SK-N-SH (cell line): ENCODE measurements at regions not wholly inside any gene's neighbourhood (a gene's known extent, or its start where the extent isn't known, plus 50 kb on each side); places are given as distances from the start of the nearest gene placed in this dataset.

ENCODE experiments used
- CTCF ChIA-PET: fragments of 300-600, 350-600 bp; formaldehyde crosslinking; extraction: SDS; loops from one replicate; lab custom pipeline; 2021; lab: Yijun Ruan, JAX
- POLR2A ChIA-PET: fragments of 350-600 bp; sonication (Branson Sonifier 250); formaldehyde crosslinking; extraction: SDS; loops from one replicate; lab custom pipeline; 2020; ENCODE audit warnings: antibody characterized with exemption, inconsistent platforms; lab: Yijun Ruan, JAX
- DNase-seq: peaks from one replicate; pipeline ENCODE4 v3.0.0; 2012
- H2AFZ ChIP-seq: fragments of 200-600 bp; sonication (generic); 2 replicates; pipeline ENCODE4 v1.8.1; 2016; ENCODE audit warnings: antibody characterized with exemption, mild to moderate bottlenecking, low read depth
- H3F3A ChIP-seq: fragments of 200-600 bp; sonication (generic); replicated peaks from 2 replicates; pipeline ENCODE3; 2016; ENCODE audit warnings: antibody characterized with exemption, mild to moderate bottlenecking; ENCODE audit not compliant: insufficient read depth
- H3K27ac ChIP-seq, 2 experiments: fragments of 200-500 bp in 1 of 2; fragments of 200-600 bp in 1 of 2; sonication (Bioruptor generic) in 1 of 2; sonication (generic), shearing (Covaris generic) in 1 of 2; 2 replicates each; pipeline versions ENCODE4 v1.5.1 to v1.6.1; 2014 to 2016; ENCODE audit warnings: low read depth in 2 of 2, inconsistent platforms in 1 of 2, low read length in 1 of 2, mild to moderate bottlenecking in 1 of 2, mixed read lengths in 1 of 2
- H3K27me3 ChIP-seq: fragments of 200-600 bp; sonication (generic), shearing (Covaris generic); 2 replicates; pipeline ENCODE4 v1.6.1; 2016; ENCODE audit warnings: mixed run types; ENCODE audit not compliant: insufficient read depth
- H3K36me3 ChIP-seq, 2 experiments: fragments of 200-500 bp in 1 of 2; fragments of 200-600 bp in 1 of 2; sonication (Bioruptor generic) in 1 of 2; sonication (generic) in 1 of 2; replicated peaks in 1 of 2; 2 replicates each; pipeline versions ENCODE3 to v1.5.1; 2014 to 2016; ENCODE audit warnings: low read length in 1 of 2, mild to moderate bottlenecking in 1 of 2; ENCODE audit not compliant: insufficient read depth in 2 of 2, control insufficient read depth in 1 of 2
- H3K4me1 ChIP-seq, 2 experiments: fragments of 200-500 bp in 1 of 2; fragments of 200-600 bp in 1 of 2; sonication (Bioruptor generic) in 1 of 2; sonication (generic), shearing (Covaris generic) in 1 of 2; 2 replicates each; pipeline versions ENCODE4 v1.5.1 to v1.6.1; 2014 to 2016; ENCODE audit warnings: low read depth in 1 of 2, low read length in 1 of 2, mixed run types in 1 of 2; ENCODE audit not compliant: insufficient read depth in 2 of 2, control insufficient read depth in 1 of 2
- H3K4me2 ChIP-seq: fragments of 200-600 bp; sonication (generic), shearing (Covaris generic); 2 replicates; pipeline ENCODE4 v1.6.1; 2017; ENCODE audit warnings: mixed run types
- H3K4me3 ChIP-seq, 2 experiments: fragments of 200-500 bp in 1 of 2; fragments of 200-600 bp in 1 of 2; sonication (Bioruptor generic) in 1 of 2; sonication (generic), shearing (Covaris generic) in 1 of 2; 2 replicates each; pipeline versions ENCODE4 v1.5.1 to v1.8.1; 2014 to 2016; ENCODE audit warnings: low read depth in 2 of 2, inconsistent platforms in 1 of 2, low read length in 1 of 2, mild to moderate bottlenecking in 1 of 2, mixed read lengths in 1 of 2, moderate library complexity in 1 of 2
- H3K79me2 ChIP-seq: fragments of 200-600 bp; sonication (generic); 2 replicates; pipeline ENCODE4 v1.8.1; 2017; ENCODE audit warnings: mild to moderate bottlenecking; ENCODE audit not compliant: insufficient read depth
- H3K9ac ChIP-seq: fragments of 200-600 bp; sonication (generic); 2 replicates; pipeline ENCODE4 v1.6.1; 2017; ENCODE audit warnings: mixed run types
- H3K9me2 ChIP-seq: fragments of 200-600 bp; sonication (generic); 2 replicates; pipeline ENCODE4 v1.6.1; 2017; ENCODE audit warnings: mixed run types
- H3K9me3 ChIP-seq: fragments of 200-600 bp; sonication (generic); 2 replicates; pipeline ENCODE4 v1.6.1; 2017; ENCODE audit warnings: mixed run types, mild to moderate bottlenecking, moderate library complexity
- H4K20me1 ChIP-seq: fragments of 200-600 bp; sonication (generic); 2 replicates; pipeline ENCODE4 v1.6.1; 2017; ENCODE audit warnings: mild to moderate bottlenecking, mixed run types; ENCODE audit not compliant: insufficient read depth
- CHD2 ChIP-seq: fragments of 150-350 bp; IDR thresholded peaks from 2 replicates; pipeline ENCODE4 v1.6.1; 2018; ENCODE audit warnings: low read length; ENCODE audit not compliant: partially characterized antibody
- EP300 ChIP-seq, 2 experiments: IDR thresholded peaks; 2 replicates each; pipeline versions ENCODE4 v1.4.0 to v1.6.1; 2012; ENCODE audit warnings: borderline replicate concordance in 1 of 2, low read depth in 1 of 2, low read length in 1 of 2
- EZH2phosphoT487 ChIP-seq: fragments of 200-600 bp; sonication (generic); IDR thresholded peaks from 2 replicates; pipeline ENCODE4 v1.6.1; 2017; ENCODE audit warnings: low read depth, mixed run types, mild to moderate bottlenecking, antibody characterized with exemption, moderate library complexity, borderline replicate concordance
- NFIC ChIP-seq: IDR thresholded peaks from 2 replicates; pipeline ENCODE4 v1.4.0; 2012; ENCODE audit warnings: borderline replicate concordance
- RAD21 ChIP-seq: IDR thresholded peaks from 2 replicates; pipeline ENCODE4 v1.6.1; 2012; ENCODE audit warnings: mild to moderate bottlenecking, low read length
- RFX5 ChIP-seq: IDR thresholded peaks from 2 replicates; pipeline ENCODE4 v1.6.1; 2012; ENCODE audit warnings: mild to moderate bottlenecking, improper control_type of control experiment, low read length
- RXRA ChIP-seq: IDR thresholded peaks from 2 replicates; pipeline ENCODE4 v1.4.0; 2012; ENCODE audit warnings: low read depth, mild to moderate bottlenecking, borderline replicate concordance
- SIN3A ChIP-seq: IDR thresholded peaks from 2 replicates; pipeline ENCODE4 v1.6.1; 2012; ENCODE audit warnings: low read depth, mild to moderate bottlenecking, low read length, moderate library complexity, borderline replicate concordance
- SMC3 ChIP-seq: IDR thresholded peaks from 2 replicates; pipeline ENCODE4 v1.6.1; 2012; ENCODE audit warnings: low read depth, low read length, improper control_type of control experiment
- TCF12 ChIP-seq: IDR thresholded peaks from 2 replicates; pipeline ENCODE4 v1.4.0; 2012
- TEAD4 ChIP-seq: IDR thresholded peaks from 2 replicates; pipeline ENCODE4 v1.4.0; 2012; ENCODE audit warnings: mild to moderate bottlenecking, borderline replicate concordance; ENCODE audit not compliant: insufficient read depth
- WGBS: methylation state at CpG from one replicate; pipeline ENCODE4 v1.1.6; 2017; ENCODE audit warnings: low lambda C conversion rate; 5-methylcytosine and 5-hydroxymethylcytosine counted together
- TF ChIP-seq, protein P1 (sequence below): IDR thresholded peaks from 2 replicates; pipeline ENCODE4 v1.4.0; 2012; ENCODE audit warnings: low read depth
- TF ChIP-seq, protein P2 (sequence below): fragments of 200-600 bp; sonication (generic); IDR thresholded peaks from 2 replicates; pipeline ENCODE4 v1.6.1; 2017; ENCODE audit warnings: antibody characterized with exemption, mild to moderate bottlenecking, moderate library complexity
- TF ChIP-seq, protein P3 (sequence below): IDR thresholded peaks from 2 replicates; pipeline ENCODE4; 2012
- TF ChIP-seq, protein P4 (sequence below): IDR thresholded peaks from 2 replicates; pipeline ENCODE4 v1.4.0; 2012; ENCODE audit warnings: low read depth, borderline replicate concordance
- TF ChIP-seq, protein P5 (sequence below): fragments of 150-350 bp; IDR thresholded peaks from 2 replicates; pipeline ENCODE4 v1.6.1; 2017; ENCODE audit warnings: antibody characterized with exemption, low read length, low read depth, borderline replicate concordance

DNA sequence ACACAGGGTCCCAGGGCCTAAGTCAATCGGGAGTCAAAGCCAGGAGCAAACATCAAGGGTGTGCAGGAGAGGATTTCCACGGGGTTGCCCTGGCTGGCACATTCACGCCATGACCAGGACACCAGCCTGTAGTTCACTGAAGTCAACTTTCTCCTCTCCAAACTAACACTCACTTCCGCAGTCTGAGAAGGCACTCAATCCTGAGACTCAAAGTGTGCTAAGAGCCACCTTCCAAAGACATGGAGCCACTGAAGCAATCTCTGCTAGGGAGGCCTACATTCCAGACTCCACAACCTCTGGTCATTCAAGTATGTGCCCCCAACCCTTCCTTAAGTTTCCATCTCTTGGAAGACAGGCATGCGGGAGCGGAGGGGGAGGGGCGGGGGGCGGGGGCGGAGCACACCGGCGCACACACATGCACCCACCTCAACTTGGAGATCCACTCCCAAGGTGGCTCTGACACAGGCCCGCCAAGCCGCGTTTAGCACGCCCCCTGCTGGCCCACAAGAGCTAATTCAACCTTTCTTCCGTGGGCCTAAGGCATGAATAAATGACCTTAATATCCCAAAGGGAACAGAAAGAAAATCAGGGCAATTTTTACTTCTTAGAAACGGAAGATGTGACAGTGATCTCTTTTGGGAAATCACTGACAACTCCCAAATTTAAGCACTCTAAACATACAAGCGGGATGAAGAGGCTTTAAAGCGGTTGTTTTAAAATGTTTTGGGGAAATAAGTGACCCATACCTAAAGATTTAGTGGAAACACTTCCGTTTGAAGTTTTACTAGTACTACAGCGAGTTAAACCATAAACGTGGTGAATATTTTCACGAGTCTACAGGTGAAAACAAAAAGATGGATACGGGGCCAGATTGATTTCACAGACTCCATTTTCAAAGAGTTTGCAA, 162.5 kb upstream of the CHRNA7 start:
- 20% methylated on average over 23 of the region's 24 CpGs for WGBS
- CTCF ChIA-PET, result interaction anchor here (0.6 to 5.2 kb wide), 18 partner anchors 11 to 379 kb away, joined by 3 to 22 read pairs (median 3); no protein-coding TSS in a partner anchor
- TF ChIP-seq NFIC (no peak), EP300 (IDR thresholded peaks at IDR 0.05; ENCODE audit: borderline replicate concordance in 1 of 2, low read depth in 1 of 2, low read length in 1 of 2) (no peak), RAD21 (peak; percentile 82), SIN3A (no peak), SMC3 (peak; percentile 61; the same call in 1 of the 2 replicates)
- TF ChIP-seq, protein P1, sequence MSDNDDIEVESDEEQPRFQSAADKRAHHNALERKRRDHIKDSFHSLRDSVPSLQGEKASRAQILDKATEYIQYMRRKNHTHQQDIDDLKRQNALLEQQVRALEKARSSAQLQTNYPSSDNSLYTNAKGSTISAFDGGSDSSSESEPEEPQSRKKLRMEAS, result no peak
- TF ChIP-seq, protein P2, sequence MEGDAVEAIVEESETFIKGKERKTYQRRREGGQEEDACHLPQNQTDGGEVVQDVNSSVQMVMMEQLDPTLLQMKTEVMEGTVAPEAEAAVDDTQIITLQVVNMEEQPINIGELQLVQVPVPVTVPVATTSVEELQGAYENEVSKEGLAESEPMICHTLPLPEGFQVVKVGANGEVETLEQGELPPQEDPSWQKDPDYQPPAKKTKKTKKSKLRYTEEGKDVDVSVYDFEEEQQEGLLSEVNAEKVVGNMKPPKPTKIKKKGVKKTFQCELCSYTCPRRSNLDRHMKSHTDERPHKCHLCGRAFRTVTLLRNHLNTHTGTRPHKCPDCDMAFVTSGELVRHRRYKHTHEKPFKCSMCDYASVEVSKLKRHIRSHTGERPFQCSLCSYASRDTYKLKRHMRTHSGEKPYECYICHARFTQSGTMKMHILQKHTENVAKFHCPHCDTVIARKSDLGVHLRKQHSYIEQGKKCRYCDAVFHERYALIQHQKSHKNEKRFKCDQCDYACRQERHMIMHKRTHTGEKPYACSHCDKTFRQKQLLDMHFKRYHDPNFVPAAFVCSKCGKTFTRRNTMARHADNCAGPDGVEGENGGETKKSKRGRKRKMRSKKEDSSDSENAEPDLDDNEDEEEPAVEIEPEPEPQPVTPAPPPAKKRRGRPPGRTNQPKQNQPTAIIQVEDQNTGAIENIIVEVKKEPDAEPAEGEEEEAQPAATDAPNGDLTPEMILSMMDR, result peak; percentile 76
- TF ChIP-seq, all 33 proteins: peak for 3

DNA sequence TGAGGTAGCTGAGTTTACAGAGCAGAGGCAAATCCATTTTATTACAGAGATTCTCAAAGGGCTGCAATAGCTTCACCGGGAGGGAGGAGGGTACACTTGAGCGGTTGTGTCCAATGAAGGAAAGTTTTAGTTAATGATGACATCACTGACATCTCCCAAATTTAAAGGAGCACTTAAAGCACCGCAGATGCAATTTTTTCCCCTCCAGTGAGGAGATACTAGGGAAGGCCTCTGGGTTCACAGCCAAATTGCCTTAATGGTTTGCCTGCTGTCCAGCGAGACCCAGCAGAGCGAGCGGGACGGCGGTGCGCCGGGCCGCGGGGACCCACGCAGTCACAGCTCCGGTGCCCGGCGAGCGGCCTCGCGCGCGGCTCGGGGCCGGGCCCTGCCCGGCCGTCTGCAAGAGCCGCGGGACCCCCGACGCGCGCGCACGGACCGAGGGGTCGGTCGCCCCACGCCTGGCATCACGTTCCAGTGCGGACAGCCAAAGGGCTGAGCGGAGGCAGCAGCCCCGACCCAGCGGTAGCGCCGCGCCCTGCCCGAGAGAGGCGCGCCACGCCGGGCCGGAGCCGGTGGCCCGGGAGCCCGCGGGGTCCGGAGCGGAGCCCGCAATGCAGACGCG, 160.5 kb upstream of the CHRNA7 start:
- Histone ChIP-seq H3K79me2 (no peaks in the 10 kb centered on the region), H3K36me3 (no peaks in the 10 kb centered on the region)
- POLR2A ChIA-PET, result no interaction called here
- TF ChIP-seq, protein P3, sequence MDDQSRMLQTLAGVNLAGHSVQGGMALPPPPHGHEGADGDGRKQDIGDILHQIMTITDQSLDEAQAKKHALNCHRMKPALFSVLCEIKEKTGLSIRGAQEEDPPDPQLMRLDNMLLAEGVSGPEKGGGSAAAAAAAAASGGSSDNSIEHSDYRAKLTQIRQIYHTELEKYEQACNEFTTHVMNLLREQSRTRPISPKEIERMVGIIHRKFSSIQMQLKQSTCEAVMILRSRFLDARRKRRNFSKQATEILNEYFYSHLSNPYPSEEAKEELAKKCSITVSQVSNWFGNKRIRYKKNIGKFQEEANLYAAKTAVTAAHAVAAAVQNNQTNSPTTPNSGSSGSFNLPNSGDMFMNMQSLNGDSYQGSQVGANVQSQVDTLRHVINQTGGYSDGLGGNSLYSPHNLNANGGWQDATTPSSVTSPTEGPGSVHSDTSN, result no peak
- TF ChIP-seq NFIC (no peak), EP300 (IDR thresholded peaks at IDR 0.05; ENCODE audit: borderline replicate concordance in 1 of 2, low read depth in 1 of 2, low read length in 1 of 2) (no peak), EZH2phosphoT487 (no peak), TEAD4 (no peak), RXRA (no peak), TCF12 (no peak), CHD2 (no peak), RFX5 (no peak)
- TF ChIP-seq, protein P4, sequence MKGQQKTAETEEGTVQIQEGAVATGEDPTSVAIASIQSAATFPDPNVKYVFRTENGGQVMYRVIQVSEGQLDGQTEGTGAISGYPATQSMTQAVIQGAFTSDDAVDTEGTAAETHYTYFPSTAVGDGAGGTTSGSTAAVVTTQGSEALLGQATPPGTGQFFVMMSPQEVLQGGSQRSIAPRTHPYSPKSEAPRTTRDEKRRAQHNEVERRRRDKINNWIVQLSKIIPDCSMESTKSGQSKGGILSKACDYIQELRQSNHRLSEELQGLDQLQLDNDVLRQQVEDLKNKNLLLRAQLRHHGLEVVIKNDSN, result no peak
- TF ChIP-seq, protein P5, sequence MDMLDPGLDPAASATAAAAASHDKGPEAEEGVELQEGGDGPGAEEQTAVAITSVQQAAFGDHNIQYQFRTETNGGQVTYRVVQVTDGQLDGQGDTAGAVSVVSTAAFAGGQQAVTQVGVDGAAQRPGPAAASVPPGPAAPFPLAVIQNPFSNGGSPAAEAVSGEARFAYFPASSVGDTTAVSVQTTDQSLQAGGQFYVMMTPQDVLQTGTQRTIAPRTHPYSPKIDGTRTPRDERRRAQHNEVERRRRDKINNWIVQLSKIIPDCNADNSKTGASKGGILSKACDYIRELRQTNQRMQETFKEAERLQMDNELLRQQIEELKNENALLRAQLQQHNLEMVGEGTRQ, result no peak
- TF ChIP-seq, all 33 proteins: peak for 0
- Histone ChIP-seq H3K4me3 (peak overlapping the region in 1 of 2 experiments; percentile 64; a peak in 2 of 4 replicates), H3K9ac (no peak overlapping the region), H3K27ac (no peak overlapping the region), H3K9me2 (no peaks in the 10 kb centered on the region), H3K9me3 (no peaks in the 10 kb centered on the region), H4K20me1 (no peaks in the 10 kb centered on the region), H3K4me1 (peaks cover 0 to 26% of the 10 kb centered on the region in 2 experiments; a peak in 1 of 4 replicates), H3K27me3 (peaks cover 7% of the 10 kb centered on the region; the same call in 1 of the 2 replicates), H3K4me2 (0 out of 2 replicates have a peak overlapping the region, but pooled peaks have one; percentile 28), H2AFZ (no peak overlapping the region), H3F3A (peaks cover 10% of the 10 kb centered on the region)
- CTCF ChIA-PET, result interaction anchor here (1.2 to 5.2 kb wide), 5 partner anchors 17 to 264 kb away, joined by 3 to 22 read pairs (median 4); no protein-coding TSS in a partner anchor
- WGBS, result 62% methylated on average over 3 of the region's 60 CpGs
- peak; percentile 70 for DNase-seq

More for the DNA sequence above, 162.5 kb upstream of the CHRNA7 start:
- Histone ChIP-seq H3K9me2 (no peaks in the 10 kb centered on the region), H3K9me3 (no peaks in the 10 kb centered on the region), H4K20me1 (no peaks in the 10 kb centered on the region), H3K36me3 (no peaks in the 10 kb centered on the region), H3K9ac (no peak overlapping the region), H3K4me2 (no peak overlapping the region), H3K4me1 (peaks cover 0 to 26% of the 10 kb centered on the region in 2 experiments; a peak in 1 of 4 replicates), H3K79me2 (no peaks in the 10 kb centered on the region), H3K27ac (no peak overlapping the region; a peak in 1 of 4 replicates), H3F3A (peaks cover 10% of the 10 kb centered on the region), H3K27me3 (peaks cover 7% of the 10 kb centered on the region; the same call in 1 of the 2 replicates), H3K4me3 (no peak overlapping the region; a peak in 1 of 4 replicates), H2AFZ (no peak overlapping the region)
- POLR2A ChIA-PET, result no interaction called here
- DNase-seq, result peak; percentile 74
